ENCODE measurements at regions not wholly inside any gene's neighbourhood (a gene's known extent, or its start where the extent isn't known, plus 50 kb on each side); places are given as distances from the start of the nearest gene placed in this dataset.

GRCh38 chr17:79533116-79533515, 77.7 kb downstream of the RBFOX3 start:
- no peaks in the 10 kb centered on the region for H3K4me1 ChIP-seq (ENCODE audit: control insufficient read depth in 1 of 2, insufficient read depth in 2 of 2, low read length in 2 of 2)
- no peaks in the 10 kb centered on the region for H3K9me3 ChIP-seq (ENCODE audit: control insufficient read depth in 1 of 2, low read length in 2 of 2)
- no peak overlapping the region for H3K9ac ChIP-seq (ENCODE audit: low read depth in 1 of 2, low read length in 2 of 2)
- no peak overlapping the region for H3K27ac ChIP-seq (ENCODE audit: low read depth, low read length)
- H3K4me3 ChIP-seq (ENCODE audit: low read depth in 1 of 2, low read length in 2 of 2), result no peak overlapping the region
- peaks cover 4 to 8% of the 10 kb centered on the region in 2 donors for H3K27me3 ChIP-seq (ENCODE audit: control insufficient read depth in 1 of 2, insufficient read depth in 2 of 2, low read length in 2 of 2)
- no peaks in the 10 kb centered on the region for H3K36me3 ChIP-seq (ENCODE audit: control insufficient read depth in 1 of 2, insufficient read depth in 2 of 2, low read length in 2 of 2)

- Histone ChIP-seq H3K36me3 (ENCODE audit: control insufficient read depth in 1 of 2, insufficient read depth in 2 of 2, low read length in 2 of 2) (no peaks in the 10 kb centered on the region), H3K27ac (ENCODE audit: low read depth, low read length) (no peak overlapping the region), H3K4me1 (ENCODE audit: control insufficient read depth in 1 of 2, insufficient read depth in 2 of 2, low read length in 2 of 2) (no peaks in the 10 kb centered on the region), H3K9ac (ENCODE audit: low read depth in 1 of 2, low read length in 2 of 2) (no peak overlapping the region), H3K9me3 (ENCODE audit: control insufficient read depth in 1 of 2, low read length in 2 of 2) (no peaks in the 10 kb centered on the region), H3K4me3 (ENCODE audit: low read depth in 1 of 2, low read length in 2 of 2) (no peak overlapping the region), H3K27me3 (ENCODE audit: control insufficient read depth in 1 of 2, insufficient read depth in 2 of 2, low read length in 2 of 2) (peaks cover 4 to 8% of the 10 kb centered on the region in 2 donors)
Measured at GRCh38 chr17:79532107-79532790, 78.6 kb downstream of the RBFOX3 start.

- Histone ChIP-seq H3K27ac (ENCODE audit: low read depth, low read length) (no peak overlapping the region), H3K4me1 (ENCODE audit: control insufficient read depth in 1 of 2, insufficient read depth in 2 of 2, low read length in 2 of 2) (no peaks in the 10 kb centered on the region), H3K9ac (ENCODE audit: low read depth in 1 of 2, low read length in 2 of 2) (no peak overlapping the region), H3K27me3 (ENCODE audit: control insufficient read depth in 1 of 2, insufficient read depth in 2 of 2, low read length in 2 of 2) (peaks cover 4 to 8% of the 10 kb centered on the region in 2 donors), H3K4me3 (ENCODE audit: low read depth in 1 of 2, low read length in 2 of 2) (no peak overlapping the region), H3K9me3 (ENCODE audit: control insufficient read depth in 1 of 2, low read length in 2 of 2) (no peaks in the 10 kb centered on the region), H3K36me3 (ENCODE audit: control insufficient read depth in 1 of 2, insufficient read depth in 2 of 2, low read length in 2 of 2) (no peaks in the 10 kb centered on the region)
Measured at GRCh38 chr17:79531191-79532095, 79.4 kb downstream of the RBFOX3 start.

- no peaks in the 10 kb centered on the region for H3K4me1 ChIP-seq (ENCODE audit: control insufficient read depth in 1 of 2, insufficient read depth in 2 of 2, low read length in 2 of 2)
- H3K27me3 ChIP-seq (ENCODE audit: control insufficient read depth in 1 of 2, insufficient read depth in 2 of 2, low read length in 2 of 2), result peaks cover 6 to 8% of the 10 kb centered on the region in 2 donors
- H3K27ac ChIP-seq (ENCODE audit: low read depth, low read length), result no peak overlapping the region
- H3K9me3 ChIP-seq (ENCODE audit: control insufficient read depth in 1 of 2, low read length in 2 of 2), result no peaks in the 10 kb centered on the region
- H3K36me3 ChIP-seq (ENCODE audit: control insufficient read depth in 1 of 2, insufficient read depth in 2 of 2, low read length in 2 of 2), result no peaks in the 10 kb centered on the region
- H3K4me3 ChIP-seq (ENCODE audit: low read depth in 1 of 2, low read length in 2 of 2), result no peak overlapping the region
- H3K9ac ChIP-seq (ENCODE audit: low read depth in 1 of 2, low read length in 2 of 2), result no peak overlapping the region
Measured at GRCh38 chr17:79530361-79531105, 80.3 kb downstream of the RBFOX3 start.

- Histone ChIP-seq H3K9ac (ENCODE audit: low read depth in 1 of 2, low read length in 2 of 2) (no peak overlapping the region), H3K4me3 (ENCODE audit: low read depth in 1 of 2, low read length in 2 of 2) (no peak overlapping the region), H3K4me1 (ENCODE audit: control insufficient read depth in 1 of 2, insufficient read depth in 2 of 2, low read length in 2 of 2) (no peaks in the 10 kb centered on the region), H3K36me3 (ENCODE audit: control insufficient read depth in 1 of 2, insufficient read depth in 2 of 2, low read length in 2 of 2) (no peaks in the 10 kb centered on the region), H3K9me3 (ENCODE audit: control insufficient read depth in 1 of 2, low read length in 2 of 2) (no peaks in the 10 kb centered on the region), H3K27ac (ENCODE audit: low read depth, low read length) (no peak overlapping the region), H3K27me3 (ENCODE audit: control insufficient read depth in 1 of 2, insufficient read depth in 2 of 2, low read length in 2 of 2) (peaks cover 10 to 12% of the 10 kb centered on the region in 2 donors)
Measured at GRCh38 chr17:79529661-79530081, 81.2 kb downstream of the RBFOX3 start.

GRCh38 chr17:79528592-79529125, 82.2 kb downstream of the RBFOX3 start:
- Histone ChIP-seq H3K9ac (ENCODE audit: low read depth in 1 of 2, low read length in 2 of 2) (no peak overlapping the region), H3K4me1 (ENCODE audit: control insufficient read depth in 1 of 2, insufficient read depth in 2 of 2, low read length in 2 of 2) (no peaks in the 10 kb centered on the region), H3K27me3 (ENCODE audit: control insufficient read depth in 1 of 2, insufficient read depth in 2 of 2, low read length in 2 of 2) (peaks cover 19 to 20% of the 10 kb centered on the region in 2 donors), H3K4me3 (ENCODE audit: low read depth in 1 of 2, low read length in 2 of 2) (no peak overlapping the region), H3K9me3 (ENCODE audit: control insufficient read depth in 1 of 2, low read length in 2 of 2) (no peaks in the 10 kb centered on the region), H3K36me3 (ENCODE audit: control insufficient read depth in 1 of 2, insufficient read depth in 2 of 2, low read length in 2 of 2) (no peaks in the 10 kb centered on the region), H3K27ac (ENCODE audit: low read depth, low read length) (no peak overlapping the region)

GRCh38 chr17:79527306-79527705, 83.5 kb downstream of the RBFOX3 start:
- H3K4me1 ChIP-seq (ENCODE audit: control insufficient read depth in 1 of 2, insufficient read depth in 2 of 2, low read length in 2 of 2), result no peaks in the 10 kb centered on the region
- H3K36me3 ChIP-seq (ENCODE audit: control insufficient read depth in 1 of 2, insufficient read depth in 2 of 2, low read length in 2 of 2), result no peaks in the 10 kb centered on the region
- H3K4me3 ChIP-seq (ENCODE audit: low read depth in 1 of 2, low read length in 2 of 2), result no peak overlapping the region
- peaks cover 22% of the 10 kb centered on the region in 2 donors for H3K27me3 ChIP-seq (ENCODE audit: control insufficient read depth in 1 of 2, insufficient read depth in 2 of 2, low read length in 2 of 2)
- no peak overlapping the region for H3K9ac ChIP-seq (ENCODE audit: low read depth in 1 of 2, low read length in 2 of 2)
- no peak overlapping the region for H3K27ac ChIP-seq (ENCODE audit: low read depth, low read length)
- H3K9me3 ChIP-seq (ENCODE audit: control insufficient read depth in 1 of 2, low read length in 2 of 2), result no peaks in the 10 kb centered on the region

- Histone ChIP-seq H3K9me3 (ENCODE audit: control insufficient read depth in 1 of 2, low read length in 2 of 2) (no peaks in the 10 kb centered on the region), H3K27me3 (ENCODE audit: control insufficient read depth in 1 of 2, insufficient read depth in 2 of 2, low read length in 2 of 2) (peaks cover 26 to 31% of the 10 kb centered on the region in 2 donors), H3K27ac (ENCODE audit: low read depth, low read length) (no peak overlapping the region), H3K4me3 (ENCODE audit: low read depth in 1 of 2, low read length in 2 of 2) (no peak overlapping the region), H3K36me3 (ENCODE audit: control insufficient read depth in 1 of 2, insufficient read depth in 2 of 2, low read length in 2 of 2) (no peaks in the 10 kb centered on the region), H3K9ac (ENCODE audit: low read depth in 1 of 2, low read length in 2 of 2) (no peak overlapping the region), H3K4me1 (ENCODE audit: control insufficient read depth in 1 of 2, insufficient read depth in 2 of 2, low read length in 2 of 2) (no peaks in the 10 kb centered on the region)
Measured at GRCh38 chr17:79525793-79526677, 84.8 kb downstream of the RBFOX3 start.

Data from duodenal mucosa (tissue), 2 donors.